ENCODE measurements at regions not wholly inside any gene's neighbourhood (a gene's known extent, or its start where the extent isn't known, plus 50 kb on each side); places are given as distances from the start of the nearest gene placed in this dataset.

DNA sequence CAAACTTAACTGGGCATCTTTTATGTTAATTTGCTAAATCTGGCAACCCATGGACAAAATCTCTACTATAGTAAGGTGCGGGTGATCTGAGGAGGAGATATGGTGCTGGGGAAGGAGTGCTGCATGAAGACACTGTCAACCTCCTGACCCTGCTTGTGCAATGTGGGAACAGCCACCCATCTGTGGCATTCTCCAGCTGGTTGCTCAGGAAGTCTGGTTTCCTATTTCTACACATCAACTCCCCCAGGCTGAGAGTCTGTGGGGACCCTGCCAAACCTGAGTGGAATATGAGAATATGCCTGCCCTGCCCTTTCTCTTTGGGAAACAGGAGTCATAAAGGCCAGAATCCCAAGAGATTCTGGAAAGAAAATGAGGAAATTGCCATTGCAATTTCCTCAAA, 60.1 kb upstream of the PAX3 start:
- Mint-ChIP-seq H3K27ac (ENCODE audit: unreplicated experiment) (peak overlapping the region; percentile 60), H3K4me1 (ENCODE audit: low read depth, unreplicated experiment) (peaks cover 20% of the 10 kb centered on the region), H3K9me3 (ENCODE audit: unreplicated experiment) (peaks cover 2% of the 10 kb centered on the region), H3K27me3 (ENCODE audit: unreplicated experiment) (peaks cover 5% of the 10 kb centered on the region), H3K36me3 (ENCODE audit: unreplicated experiment) (no peaks in the 10 kb centered on the region), H3K4me3 (ENCODE audit: unreplicated experiment) (no peak overlapping the region)
- TF ChIP-seq, protein P1, sequence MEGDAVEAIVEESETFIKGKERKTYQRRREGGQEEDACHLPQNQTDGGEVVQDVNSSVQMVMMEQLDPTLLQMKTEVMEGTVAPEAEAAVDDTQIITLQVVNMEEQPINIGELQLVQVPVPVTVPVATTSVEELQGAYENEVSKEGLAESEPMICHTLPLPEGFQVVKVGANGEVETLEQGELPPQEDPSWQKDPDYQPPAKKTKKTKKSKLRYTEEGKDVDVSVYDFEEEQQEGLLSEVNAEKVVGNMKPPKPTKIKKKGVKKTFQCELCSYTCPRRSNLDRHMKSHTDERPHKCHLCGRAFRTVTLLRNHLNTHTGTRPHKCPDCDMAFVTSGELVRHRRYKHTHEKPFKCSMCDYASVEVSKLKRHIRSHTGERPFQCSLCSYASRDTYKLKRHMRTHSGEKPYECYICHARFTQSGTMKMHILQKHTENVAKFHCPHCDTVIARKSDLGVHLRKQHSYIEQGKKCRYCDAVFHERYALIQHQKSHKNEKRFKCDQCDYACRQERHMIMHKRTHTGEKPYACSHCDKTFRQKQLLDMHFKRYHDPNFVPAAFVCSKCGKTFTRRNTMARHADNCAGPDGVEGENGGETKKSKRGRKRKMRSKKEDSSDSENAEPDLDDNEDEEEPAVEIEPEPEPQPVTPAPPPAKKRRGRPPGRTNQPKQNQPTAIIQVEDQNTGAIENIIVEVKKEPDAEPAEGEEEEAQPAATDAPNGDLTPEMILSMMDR (IDR thresholded peaks at IDR 0.05; ENCODE audit: partially characterized antibody, unreplicated experiment), result no peak
- DNase-seq, result peak; percentile 36

DNA sequence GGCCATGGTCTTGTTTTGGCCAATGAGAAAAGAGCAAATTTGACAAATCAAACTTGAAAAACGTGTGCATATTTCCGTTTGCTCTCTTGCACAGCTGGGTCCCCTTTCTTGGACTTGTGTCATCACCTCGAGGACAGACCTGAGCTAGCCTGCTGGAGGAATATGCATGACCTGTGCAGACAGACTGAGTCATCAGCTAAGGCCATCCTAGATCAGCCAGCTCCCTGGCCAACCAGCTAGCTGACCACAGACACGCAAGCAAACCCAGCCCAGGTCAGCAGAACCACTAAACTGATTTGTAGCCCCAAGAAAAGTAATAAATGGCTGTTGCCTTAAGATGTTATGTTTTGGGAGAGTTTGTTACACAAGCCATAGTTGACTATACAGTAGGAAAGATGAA, 61.3 kb upstream of the PAX3 start:
- H3K9me3 Mint-ChIP-seq (ENCODE audit: unreplicated experiment), result peaks cover 2% of the 10 kb centered on the region
- H3K4me3 Mint-ChIP-seq (ENCODE audit: unreplicated experiment), result no peak overlapping the region
- TF ChIP-seq, protein P1 (IDR thresholded peaks at IDR 0.05; ENCODE audit: partially characterized antibody, unreplicated experiment), result no peak
- DNase-seq, result no peak
- no peaks in the 10 kb centered on the region for H3K36me3 Mint-ChIP-seq (ENCODE audit: unreplicated experiment)
- peak overlapping the region; percentile 39 for H3K27ac Mint-ChIP-seq (ENCODE audit: unreplicated experiment)
- peaks cover 5% of the 10 kb centered on the region for H3K27me3 Mint-ChIP-seq (ENCODE audit: unreplicated experiment)
- H3K4me1 Mint-ChIP-seq (ENCODE audit: low read depth, unreplicated experiment), result peaks cover 20% of the 10 kb centered on the region

- H3K4me3 Mint-ChIP-seq (ENCODE audit: unreplicated experiment), result no peak overlapping the region
Observed at GRCh38 chr2:222360997-222361396, 62.2 kb upstream of the PAX3 start.

DNA sequence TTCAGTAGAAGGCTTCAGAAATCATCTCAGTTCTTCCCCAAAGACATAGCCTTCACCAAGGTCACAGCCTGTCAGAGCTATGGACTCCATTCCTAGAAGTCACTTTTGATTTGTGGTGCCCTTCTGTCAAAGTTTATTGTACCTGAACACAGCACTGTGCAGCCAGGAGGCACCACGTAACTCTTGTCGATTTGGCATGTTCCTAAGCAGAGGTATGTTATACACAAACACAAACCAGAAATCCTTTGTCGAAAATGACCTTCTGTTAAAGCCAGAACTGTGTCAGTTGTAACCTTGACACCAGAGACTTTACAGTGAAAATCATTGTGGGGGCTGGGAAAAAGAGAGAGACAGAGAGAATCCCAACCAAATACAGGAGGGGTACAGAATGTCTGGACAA, 62.6 kb upstream of the SGPP2 start:
- TF ChIP-seq, protein P1 (IDR thresholded peaks at IDR 0.05; ENCODE audit: partially characterized antibody, unreplicated experiment), result no peak

More at GRCh38 chr2:222360997-222361396, 62.2 kb upstream of the PAX3 start:
- peaks cover 6% of the 10 kb centered on the region for H3K9me3 Mint-ChIP-seq (ENCODE audit: unreplicated experiment)
- peaks cover 3% of the 10 kb centered on the region for H3K27me3 Mint-ChIP-seq (ENCODE audit: unreplicated experiment)
- H3K4me1 Mint-ChIP-seq (ENCODE audit: low read depth, unreplicated experiment), result peaks cover 12% of the 10 kb centered on the region
- TF ChIP-seq, protein P1 (IDR thresholded peaks at IDR 0.05; ENCODE audit: partially characterized antibody, unreplicated experiment), result no peak
- DNase-seq, result no peak
- H3K27ac Mint-ChIP-seq (ENCODE audit: unreplicated experiment), result no peak overlapping the region
- H3K36me3 Mint-ChIP-seq (ENCODE audit: unreplicated experiment), result no peaks in the 10 kb centered on the region

DNA sequence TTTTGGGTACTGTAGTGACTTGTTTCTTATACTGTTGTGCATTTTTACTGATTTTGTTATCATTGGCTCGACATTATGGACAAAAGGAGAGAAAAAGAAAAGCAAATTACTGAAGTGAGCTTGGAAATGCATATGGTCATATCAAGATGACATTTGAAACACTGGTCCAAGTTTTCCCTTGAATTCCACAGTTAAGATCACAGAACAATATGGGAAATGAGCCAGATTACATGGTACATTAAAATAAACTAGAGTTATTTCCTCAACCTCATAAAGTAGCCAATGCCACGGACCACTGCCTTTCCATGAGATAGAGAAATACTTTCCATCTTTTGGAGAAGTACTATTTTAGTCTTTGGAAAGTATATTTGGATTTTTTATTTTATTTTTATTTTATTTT, 62.0 kb upstream of the SGPP2 start:
- Mint-ChIP-seq H3K4me3 (ENCODE audit: unreplicated experiment) (no peak overlapping the region), H3K9me3 (ENCODE audit: unreplicated experiment) (peaks cover 7% of the 10 kb centered on the region), H3K27ac (ENCODE audit: unreplicated experiment) (no peak overlapping the region), H3K4me1 (ENCODE audit: low read depth, unreplicated experiment) (peaks cover 9% of the 10 kb centered on the region), H3K36me3 (ENCODE audit: unreplicated experiment) (peaks cover 5% of the 10 kb centered on the region), H3K27me3 (ENCODE audit: unreplicated experiment) (peaks cover 2% of the 10 kb centered on the region)
- DNase-seq, result no peak
- TF ChIP-seq, protein P1 (IDR thresholded peaks at IDR 0.05; ENCODE audit: partially characterized antibody, unreplicated experiment), result no peak

More for the DNA sequence above, 62.6 kb upstream of the SGPP2 start:
- Mint-ChIP-seq H3K36me3 (ENCODE audit: unreplicated experiment) (no peaks in the 10 kb centered on the region), H3K9me3 (ENCODE audit: unreplicated experiment) (peaks cover 6% of the 10 kb centered on the region), H3K27ac (ENCODE audit: unreplicated experiment) (no peak overlapping the region), H3K4me1 (ENCODE audit: low read depth, unreplicated experiment) (peaks cover 9% of the 10 kb centered on the region), H3K4me3 (ENCODE audit: unreplicated experiment) (no peak overlapping the region), H3K27me3 (ENCODE audit: unreplicated experiment) (peaks cover 2% of the 10 kb centered on the region)
- DNase-seq, result no peak

Data from glutamatergic neuron (in vitro differentiated cells).